ENCODE measurements at regions not wholly inside any gene's neighbourhood (a gene's known extent, or its start where the extent isn't known, plus 50 kb on each side); places are given as distances from the start of the nearest gene placed in this dataset.

- DNase-seq (ENCODE audit: low spot score) (no peak), FAIRE-seq (no peak)
These were observed 112.6 kb downstream of the CDC5L start for GRCh38 chr6:44500074-44500473.

GRCh38 chr6:44503471-44503870 is 116.0 kb downstream of the CDC5L start:
- FAIRE-seq: no peak
- no peak for DNase-seq (ENCODE audit: low spot score)

- FAIRE-seq (no peak), DNase-seq (ENCODE audit: low spot score) (no peak)
These were observed 116.8 kb downstream of the CDC5L start for GRCh38 chr6:44504301-44504791.

- FAIRE-seq: no peak
- DNase-seq (ENCODE audit: low spot score): no peak
These were observed 118.2 kb downstream of the CDC5L start for GRCh38 chr6:44505751-44506150.

- no peak for DNase-seq (ENCODE audit: low spot score)
- FAIRE-seq: no peak
These were observed 119.5 kb downstream of the CDC5L start for GRCh38 chr6:44507014-44507413.

- FAIRE-seq (no peak), DNase-seq (ENCODE audit: low spot score) (no peak)
These were observed 121.1 kb downstream of the CDC5L start for GRCh38 chr6:44508646-44509045.

- DNase-seq (ENCODE audit: low spot score) (no peak), FAIRE-seq (no peak)
These were observed 123.6 kb downstream of the CDC5L start for GRCh38 chr6:44511126-44511525.

- no peak for DNase-seq (ENCODE audit: low spot score)
- no peak for FAIRE-seq
These were observed 125.6 kb downstream of the CDC5L start for GRCh38 chr6:44512868-44513741.

GRCh38 chr6:44514085-44514484 is 126.6 kb downstream of the CDC5L start:
- FAIRE-seq (no peak), DNase-seq (ENCODE audit: low spot score) (no peak)

- FAIRE-seq (no peak), DNase-seq (ENCODE audit: low spot score) (no peak)
These were observed 127.2 kb downstream of the CDC5L start for GRCh38 chr6:44514576-44515193.

- FAIRE-seq (no peak), DNase-seq (ENCODE audit: low spot score) (no peak)
These were observed 135.4 kb downstream of the CDC5L start for GRCh38 chr6:44522871-44523270.

GRCh38 chr6:44524476-44525227 is 137.1 kb downstream of the CDC5L start:
- FAIRE-seq (no peak), DNase-seq (ENCODE audit: low spot score) (no peak)

GRCh38 chr6:44525761-44526351 is 138.3 kb downstream of the CDC5L start:
- FAIRE-seq: no peak
- no peak for DNase-seq (ENCODE audit: low spot score)

GRCh38 chr6:44527181-44527580 is 139.7 kb downstream of the CDC5L start:
- DNase-seq (ENCODE audit: low spot score) (no peak), FAIRE-seq (no peak)

- no peak for FAIRE-seq
- DNase-seq (ENCODE audit: low spot score): no peak
These were observed 140.3 kb downstream of the CDC5L start for GRCh38 chr6:44527583-44528369.

- FAIRE-seq: no peak
- DNase-seq (ENCODE audit: low spot score): no peak
These were observed 140.8 kb downstream of the CDC5L start for GRCh38 chr6:44528370-44528644.

- no peak for FAIRE-seq
These were observed 141.2 kb downstream of the CDC5L start for GRCh38 chr6:44528716-44529115.

GRCh38 chr6:44529146-44529905 is 141.8 kb downstream of the CDC5L start:
- no peak for FAIRE-seq
- no peak for DNase-seq (ENCODE audit: low spot score)

More at GRCh38 chr6:44528716-44529115, 141.2 kb downstream of the CDC5L start:
- DNase-seq (ENCODE audit: low spot score): no peak

- no peak for FAIRE-seq
These were observed 142.9 kb downstream of the CDC5L start for GRCh38 chr6:44530209-44530909.

GRCh38 chr6:44530910-44531234 is 143.4 kb downstream of the CDC5L start:
- FAIRE-seq: no peak

More at GRCh38 chr6:44530209-44530909, 142.9 kb downstream of the CDC5L start:
- DNase-seq (ENCODE audit: low spot score): no peak

More at GRCh38 chr6:44530910-44531234, 143.4 kb downstream of the CDC5L start:
- no peak for DNase-seq (ENCODE audit: low spot score)
